Bronchial epithelial cell (primary cell): ENCODE measurements at regions not wholly inside any gene's neighbourhood (a gene's known extent, or its start where the extent isn't known, plus 50 kb on each side); places are given as distances from the start of the nearest gene placed in this dataset.

ENCODE experiments used
- DNase-seq: peaks from one replicate; pipeline ENCODE4 v3.0.0-alpha.2; 2010; ENCODE audit warnings: low read depth
- FAIRE-seq: peaks from 2 replicates; lab custom pipeline; 2011; peaks lifted over from hg19 to GRCh38; lab: Jason Lieb, UNC
- H3K27me3 ChIP-seq: 2 replicates; pipeline ENCODE4 v1.5.1; 2011; ENCODE audit warnings: low read length; ENCODE audit not compliant: control insufficient read depth, insufficient read depth
- H3K36me3 ChIP-seq: 2 replicates; pipeline ENCODE4 v1.5.1; 2011; ENCODE audit warnings: low read length; ENCODE audit not compliant: control insufficient read depth, insufficient read depth
- H3K4me3 ChIP-seq: 2 replicates; pipeline ENCODE4 v1.5.1; 2011; ENCODE audit warnings: mild to moderate bottlenecking, low read depth, low read length, control low read depth
- TF ChIP-seq, protein P1 (sequence below): IDR thresholded peaks from 2 replicates; pipeline ENCODE4 v1.5.1; 2011; ENCODE audit warnings: mild to moderate bottlenecking, moderate library complexity, low read length, control low read depth, inconsistent platforms; ENCODE audit not compliant: insufficient read depth, severe bottlenecking

GRCh38 chr4:125459531-125459930 is 144.8 kb downstream of the FAT4 start:
- DNase-seq = no peak
- Histone ChIP-seq H3K4me3 (no peak overlapping the region), H3K27me3 (no peaks in the 10 kb centered on the region), H3K36me3 (no peaks in the 10 kb centered on the region)
- TF ChIP-seq, protein P1, sequence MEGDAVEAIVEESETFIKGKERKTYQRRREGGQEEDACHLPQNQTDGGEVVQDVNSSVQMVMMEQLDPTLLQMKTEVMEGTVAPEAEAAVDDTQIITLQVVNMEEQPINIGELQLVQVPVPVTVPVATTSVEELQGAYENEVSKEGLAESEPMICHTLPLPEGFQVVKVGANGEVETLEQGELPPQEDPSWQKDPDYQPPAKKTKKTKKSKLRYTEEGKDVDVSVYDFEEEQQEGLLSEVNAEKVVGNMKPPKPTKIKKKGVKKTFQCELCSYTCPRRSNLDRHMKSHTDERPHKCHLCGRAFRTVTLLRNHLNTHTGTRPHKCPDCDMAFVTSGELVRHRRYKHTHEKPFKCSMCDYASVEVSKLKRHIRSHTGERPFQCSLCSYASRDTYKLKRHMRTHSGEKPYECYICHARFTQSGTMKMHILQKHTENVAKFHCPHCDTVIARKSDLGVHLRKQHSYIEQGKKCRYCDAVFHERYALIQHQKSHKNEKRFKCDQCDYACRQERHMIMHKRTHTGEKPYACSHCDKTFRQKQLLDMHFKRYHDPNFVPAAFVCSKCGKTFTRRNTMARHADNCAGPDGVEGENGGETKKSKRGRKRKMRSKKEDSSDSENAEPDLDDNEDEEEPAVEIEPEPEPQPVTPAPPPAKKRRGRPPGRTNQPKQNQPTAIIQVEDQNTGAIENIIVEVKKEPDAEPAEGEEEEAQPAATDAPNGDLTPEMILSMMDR = no peak
- no peak for FAIRE-seq

GRCh38 chr4:125461676-125462363 is 147.1 kb downstream of the FAT4 start:
- DNase-seq (no peak), FAIRE-seq (no peak)
- H3K27me3 ChIP-seq = no peaks in the 10 kb centered on the region
- TF ChIP-seq, protein P1 = no peak
- no peaks in the 10 kb centered on the region for H3K36me3 ChIP-seq
- H3K4me3 ChIP-seq = no peak overlapping the region

GRCh38 chr4:125464146-125464545 is 149.4 kb downstream of the FAT4 start:
- TF ChIP-seq, protein P1 = no peak
- no peaks in the 10 kb centered on the region for H3K27me3 ChIP-seq
- H3K36me3 ChIP-seq = no peaks in the 10 kb centered on the region
- DNase-seq = no peak
- FAIRE-seq = no peak
- no peak overlapping the region for H3K4me3 ChIP-seq

GRCh38 chr4:125481334-125482045 is 166.7 kb downstream of the FAT4 start:
- TF ChIP-seq, protein P1 = no peak
- DNase-seq (no peak), FAIRE-seq (no peak)
- Histone ChIP-seq H3K4me3 (no peak overlapping the region), H3K27me3 (no peaks in the 10 kb centered on the region), H3K36me3 (no peaks in the 10 kb centered on the region)

- Histone ChIP-seq H3K27me3 (no peaks in the 10 kb centered on the region), H3K36me3 (no peaks in the 10 kb centered on the region), H3K4me3 (no peak overlapping the region)
- no peak for DNase-seq
- TF ChIP-seq, protein P1 = no peak
- FAIRE-seq = no peak
Measured at GRCh38 chr4:125482822-125483221, 168.1 kb downstream of the FAT4 start.
